HEK293 (cell line): ENCODE measurements at regions not wholly inside any gene's neighbourhood (a gene's known extent, or its start where the extent isn't known, plus 50 kb on each side); places are given as distances from the start of the nearest gene placed in this dataset.

Experiments used
- CTCF ChIA-PET: fragments of 350-600 bp; formaldehyde crosslinking; extraction: SDS; loops from one replicate; lab custom pipeline; 2021; ENCODE audit warnings: antibody characterized with exemption; lab: Yijun Ruan, JAX
- POLR2A ChIA-PET: fragments of 300-600 bp; formaldehyde crosslinking; extraction: SDS; loops from one replicate; lab custom pipeline; 2020; ENCODE audit warnings: antibody characterized with exemption, inconsistent platforms; lab: Yijun Ruan, JAX
- H3K27ac ChIP-seq: fragments of 200-500 bp; sonication (Bioruptor generic); 2 replicates; pipeline ENCODE4 v1.5.1; 2014; ENCODE audit warnings: low read depth, low read length, control low read depth, inconsistent platforms; ENCODE audit errors: extremely low read depth
- H3K36me3 ChIP-seq, 2 experiments: fragments of 200-500 bp in 1 of 2; sonication (Bioruptor generic) in 1 of 2; 1 replicate in 1 of 2; 2 replicates in 1 of 2; pipeline ENCODE4 v1.5.1; 2014 to 2017; ENCODE audit warnings: inconsistent platforms in 2 of 2, low read length in 2 of 2; ENCODE audit not compliant: control insufficient read depth in 2 of 2, insufficient read depth in 1 of 2
- H3K4me1 ChIP-seq: fragments of 200-500 bp; sonication (Bioruptor generic); 2 replicates; pipeline ENCODE4 v1.5.1; 2014; ENCODE audit warnings: mild to moderate bottlenecking, low read length, inconsistent platforms; ENCODE audit not compliant: control insufficient read depth, insufficient read depth
- H3K4me3 ChIP-seq: 2 replicates; pipeline ENCODE4 v1.5.1; 2011; ENCODE audit warnings: low read depth, mild to moderate bottlenecking, control low read depth, low read length, moderate library complexity
- H3K9me3 ChIP-seq: fragments of 200-500 bp; sonication (Bioruptor generic); 2 replicates; pipeline ENCODE4 v1.5.1; 2014; ENCODE audit warnings: low read depth, low read length, inconsistent platforms; ENCODE audit not compliant: control insufficient read depth, insufficient read depth
- AEBP2 ChIP-seq: fragments of 450-650 bp; formaldehyde crosslinking; IDR thresholded peaks from 2 replicates; pipeline ENCODE4 v1.5.1; 2016; ENCODE audit warnings: missing biosample characterization, missing genetic modification characterization, borderline replicate concordance
- CTCF ChIP-seq: fragments of 450-650 bp; formaldehyde crosslinking; IDR thresholded peaks from 2 replicates; pipeline ENCODE4 v1.5.1; 2016; ENCODE audit warnings: missing biosample characterization, missing genetic modification characterization
- GLIS2 ChIP-seq: fragments of 450-650 bp; formaldehyde crosslinking; IDR thresholded peaks from 2 replicates; pipeline ENCODE4 v1.5.1; 2016; ENCODE audit warnings: missing biosample characterization, missing genetic modification characterization
- PATZ1 ChIP-seq: fragments of 450-650 bp; formaldehyde crosslinking; IDR thresholded peaks from 2 replicates; pipeline ENCODE4 v1.5.1; 2016; ENCODE audit warnings: missing biosample characterization, missing genetic modification characterization
- PRDM6 ChIP-seq: fragments of 450-650 bp; formaldehyde crosslinking; IDR thresholded peaks from 2 replicates; pipeline ENCODE4 v1.5.1; 2017; ENCODE audit warnings: missing biosample characterization, missing genetic modification characterization
- SP3 ChIP-seq: fragments of 450-650 bp; formaldehyde crosslinking; IDR thresholded peaks from 2 replicates; pipeline ENCODE4 v1.5.1; 2016; ENCODE audit warnings: missing biosample characterization, missing genetic modification characterization
- YY2 ChIP-seq: fragments of 450-650 bp; formaldehyde crosslinking; IDR thresholded peaks from 2 replicates; pipeline ENCODE4 v1.5.1; 2016; ENCODE audit warnings: missing biosample characterization, missing genetic modification characterization
- ZBTB10 ChIP-seq: fragments of 450-650 bp; formaldehyde crosslinking; IDR thresholded peaks from 2 replicates; pipeline ENCODE4 v1.5.1; 2016; ENCODE audit warnings: missing biosample characterization, missing genetic modification characterization
- ZNF169 ChIP-seq: fragments of 450-650 bp; formaldehyde crosslinking; IDR thresholded peaks from 2 replicates; pipeline ENCODE4 v1.5.1; 2016; ENCODE audit warnings: missing biosample characterization, missing genetic modification characterization
- ZNF18 ChIP-seq: fragments of 450-650 bp; formaldehyde crosslinking; IDR thresholded peaks from 2 replicates; pipeline ENCODE4 v1.5.1; 2016; ENCODE audit warnings: missing biosample characterization, missing genetic modification characterization
- ZNF335 ChIP-seq: fragments of 450-650 bp; formaldehyde crosslinking; conservative IDR thresholded peaks from 2 replicates; pipeline ENCODE4 v1.5.1; 2016; ENCODE audit warnings: missing biosample characterization, missing genetic modification characterization
- ZNF366 ChIP-seq: fragments of 450-650 bp; formaldehyde crosslinking; conservative IDR thresholded peaks from 2 replicates; pipeline ENCODE4 v1.5.1; 2016; ENCODE audit warnings: missing biosample characterization, missing genetic modification characterization
- ZNF521 ChIP-seq: fragments of 450-650 bp; formaldehyde crosslinking; IDR thresholded peaks from 2 replicates; pipeline ENCODE4 v1.5.1; 2017; ENCODE audit warnings: missing biosample characterization, mild to moderate bottlenecking, missing genetic modification characterization
- ZNF654 ChIP-seq: fragments of 450-650 bp; formaldehyde crosslinking; IDR thresholded peaks from 2 replicates; pipeline ENCODE4 v1.5.1; 2016; ENCODE audit warnings: low read depth, missing biosample characterization, missing genetic modification characterization
- ZNF747 ChIP-seq: fragments of 450-650 bp; formaldehyde crosslinking; IDR thresholded peaks from 2 replicates; pipeline ENCODE4 v1.5.1; 2016; ENCODE audit warnings: missing biosample characterization, missing genetic modification characterization
- ZNF768 ChIP-seq: fragments of 450-650 bp; formaldehyde crosslinking; IDR thresholded peaks from 2 replicates; pipeline ENCODE4 v1.5.1; 2018; ENCODE audit warnings: missing biosample characterization, mild to moderate bottlenecking, missing genetic modification characterization

- TF ChIP-seq YY2 (tag by site-specific recombination): no peak
- TF ChIP-seq AEBP2 (tag by site-specific recombination): no peak
- TF ChIP-seq ZNF18 (tag by site-specific recombination): no peak
- TF ChIP-seq ZNF747: no peak
- TF ChIP-seq ZNF169 (tag by site-specific recombination): peak; percentile 98
- TF ChIP-seq ZNF768 (tag by site-specific recombination): no peak
- no peak for TF ChIP-seq PATZ1 (tag by site-specific recombination)
- no peak for TF ChIP-seq PRDM6 (tag by site-specific recombination)
These were observed 98.3 kb upstream of the FGF3 start (continued) for GRCh38 chr11:69917529-69917928.

- no peak overlapping the region for H3K27ac ChIP-seq
- ChIA-PET CTCF (interaction anchor here (0.6 to 2.0 kb wide), 33 partner anchors 9 to 285 kb away, joined by 3 to 19 read pairs (median 4); partner anchors contain the start of gene FADD), POLR2A (no interaction called here)
- no peak overlapping the region for H3K4me3 ChIP-seq
- no peaks in the 10 kb centered on the region for H3K36me3 ChIP-seq
- H3K4me1 ChIP-seq: no peaks in the 10 kb centered on the region
- peak; percentile 83 for TF ChIP-seq ZNF335 (tag by site-specific recombination)
- TF ChIP-seq ZNF521 (tag by site-specific recombination): no peak
- TF ChIP-seq, all 188 proteins: peak for 1
- H3K9me3 ChIP-seq: no peaks in the 10 kb centered on the region
These were observed 99.2 kb upstream of the FGF3 start for GRCh38 chr11:69918231-69918937.

GRCh38 chr11:69918938-69919650, 99.9 kb upstream of the FGF3 start:
- no peaks in the 10 kb centered on the region for H3K4me1 ChIP-seq
- no peaks in the 10 kb centered on the region for H3K36me3 ChIP-seq
- ChIA-PET POLR2A (no interaction called here), CTCF (interaction anchor here (0.5 to 2.0 kb wide), 43 partner anchors 8 to 390 kb away, joined by 3 to 19 read pairs (median 4); partner anchors contain the start of gene FADD)
- H3K9me3 ChIP-seq: no peaks in the 10 kb centered on the region
- no peak overlapping the region for H3K27ac ChIP-seq
- H3K4me3 ChIP-seq: no peak overlapping the region
- peak; percentile 62 for TF ChIP-seq GLIS2 (tag by site-specific recombination)
- TF ChIP-seq CTCF: peak; percentile 57; the same call in 1 of the 2 replicates
- TF ChIP-seq SP3 (tag by site-specific recombination): no peak
- TF ChIP-seq ZBTB10 (tag by site-specific recombination): 0 out of 2 replicates have a peak, but pooled peaks have one; percentile 29
- TF ChIP-seq PATZ1 (tag by site-specific recombination): peak; percentile 51
- no peak for TF ChIP-seq ZNF366 (tag by site-specific recombination)
- peak; percentile 41 for TF ChIP-seq ZNF654 (tag by site-specific recombination)
